Ovary (tissue), 3 donors: ENCODE measurements at regions not wholly inside any gene's neighbourhood (a gene's known extent, or its start where the extent isn't known, plus 50 kb on each side); places are given as distances from the start of the nearest gene placed in this dataset.

Source experiments
- CTCF ChIP-seq, 3 donors: fragments of 450-650 bp in 2 of 3; fragments of 200-600 bp in 1 of 3; IDR thresholded peaks; one replicate each; pipeline versions ENCODE4 v1.5.1 to v1.8.0; 2016 to 2022; ENCODE audit warnings: antibody characterized with exemption in 3 of 3, mild to moderate bottlenecking in 1 of 3
- POLR2A ChIP-seq: fragments of 450-650 bp; IDR thresholded peaks from one replicate; pipeline ENCODE4 v1.6.1; 2017; ENCODE audit warnings: antibody characterized with exemption, mild to moderate bottlenecking, moderate library complexity
- donor health status: DM: no; HTN: no; CAD: no.

GRCh38 chr5:163889369-163889768 lies 383.9 kb downstream of the MAT2B start:
- no peak for TF ChIP-seq CTCF (IDR thresholded peaks at IDR 0.05)
- TF ChIP-seq POLR2A = no peak
